ENCODE measurements at regions not wholly inside any gene's neighbourhood (a gene's known extent, or its start where the extent isn't known, plus 50 kb on each side); places are given as distances from the start of the nearest gene placed in this dataset.

- no peaks in the 10 kb centered on the region for H3K9me3 ChIP-seq (ENCODE audit: insufficient read depth in 2 of 2, low read depth in 1 of 2, low read length in 1 of 2)
- no peaks in the 10 kb centered on the region for H3K23me2 ChIP-seq (ENCODE audit: low read depth, low read length)
- H2BK20ac ChIP-seq (ENCODE audit: low read length), result no peak overlapping the region
- no peak overlapping the region for H2AFZ ChIP-seq (ENCODE audit: low read length)
- H3K79me1 ChIP-seq (ENCODE audit: low read depth, low read length), result no peaks in the 10 kb centered on the region
- H4K91ac ChIP-seq (replicated peaks; ENCODE audit: insufficient read length, low read length), result no peak overlapping the region
- H4K20me1 ChIP-seq (replicated peaks in 1 of 2; ENCODE audit: control insufficient read depth in 1 of 2, insufficient read depth in 2 of 2, low read length in 2 of 2), result no peaks in the 10 kb centered on the region
- H4K8ac ChIP-seq (ENCODE audit: extremely low read depth, insufficient read depth, low read length), result no peak overlapping the region
- H3K14ac ChIP-seq (ENCODE audit: insufficient read length), result no peak overlapping the region
- no peaks in the 10 kb centered on the region for H3K79me2 ChIP-seq (ENCODE audit: control insufficient read depth in 1 of 2, insufficient read depth in 2 of 2, low read length in 2 of 2)
- DNase-seq (ENCODE audit: low read depth in 1 of 2, low spot score in 2 of 2), result no peak
- H2BK120ac ChIP-seq (replicated peaks; ENCODE audit: low read depth, low read length), result no peak overlapping the region
- ChIA-PET CTCF (ENCODE audit: partially characterized antibody) (interaction anchor here (1.2 to 2.1 kb wide), 2 partner anchors 15 to 218 kb away, joined by 3 to 7 read pairs; no protein-coding TSS in a partner anchor), POLR2A (ENCODE audit: partially characterized antibody) (no interaction called here)
- no peak overlapping the region for H2BK5ac ChIP-seq (ENCODE audit: low read depth, low read length)
- H4K5ac ChIP-seq (ENCODE audit: insufficient read length, low read depth, low read length), result no peak overlapping the region
- H2BK15ac ChIP-seq (ENCODE audit: low read length), result no peak overlapping the region
- WGBS, 2 experiments (ENCODE audit: extremely low coverage in 1 of 2, insufficient coverage in 1 of 2, insufficient read length in 1 of 2, insufficient replicate concordance in 2 of 2, low coverage in 1 of 2, low lambda C conversion rate in 2 of 2, missing lambda C conversion rate in 1 of 2), result 86% methylated on average over 5 of the region's 5 CpGs; no CpG with 5 or more reads in 1 of the 2 experiments
- H3K27ac ChIP-seq (ENCODE audit: low read depth, low read length), result no peak overlapping the region
- H3K23ac ChIP-seq (ENCODE audit: insufficient read length), result no peak overlapping the region
- H2AK5ac ChIP-seq (ENCODE audit: low read depth, low read length), result no peak overlapping the region
- peak overlapping the region; percentile 27 for H3K56ac ChIP-seq (replicated peaks; ENCODE audit: insufficient read length, low read depth, low read length)
- no peaks in the 10 kb centered on the region for H3K27me3 ChIP-seq (replicated peaks in 1 of 4; ENCODE audit: control insufficient read depth in 3 of 4, extremely low read depth in 1 of 4, insufficient read depth in 3 of 4, low read length in 3 of 4)
- H2BK12ac ChIP-seq (ENCODE audit: low read depth, low read length), result no peak overlapping the region
- no peak for FAIRE-seq
- H3K9ac ChIP-seq (replicated peaks in 1 of 4; ENCODE audit: extremely low read depth in 1 of 4, low read depth in 3 of 4, low read length in 3 of 4), result no peak overlapping the region
- H3K4me2 ChIP-seq (ENCODE audit: insufficient read depth in 1 of 2, low read depth in 2 of 2, low read length in 2 of 2), result no peak overlapping the region
- no peaks in the 10 kb centered on the region for H3K4me1 ChIP-seq (replicated peaks in 1 of 4; ENCODE audit: control insufficient read depth in 3 of 4, insufficient read depth in 4 of 4, low read length in 3 of 4)
- TF ChIP-seq USF2 (IDR thresholded peaks at IDR 0.05; ENCODE audit: low read length) (no peak), HDAC2 (IDR thresholded peaks at IDR 0.05; ENCODE audit: borderline replicate concordance in 1 of 2, low read depth in 2 of 2, low read length in 2 of 2) (no peak), POLR2AphosphoS5 (IDR thresholded peaks at IDR 0.05; ENCODE audit: low read depth, low read length) (no peak), ASH2L (IDR thresholded peaks at IDR 0.05; ENCODE audit: low read length) (no peak), POLR2A (IDR thresholded peaks at IDR 0.05; ENCODE audit: control extremely low read depth in 1 of 2, low read depth in 2 of 2, low read length in 2 of 2) (no peak), SIX5 (IDR thresholded peaks at IDR 0.05; ENCODE audit: low read depth, low read length) (no peak), MAFK (IDR thresholded peaks at IDR 0.05; ENCODE audit: low read depth, low read length) (no peak), CBX8 (IDR thresholded peaks at IDR 0.05; ENCODE audit: borderline replicate concordance, low read depth, low read length) (no peak), BRCA1 (IDR thresholded peaks at IDR 0.05; ENCODE audit: low read depth, low read length) (no peak)
- H3K18ac ChIP-seq (ENCODE audit: extremely low read depth, low read length), result no peak overlapping the region
- no peaks in the 10 kb centered on the region for H3K36me3 ChIP-seq (ENCODE audit: control insufficient read depth in 2 of 4, insufficient read depth in 4 of 4, low read length in 3 of 4)
- H3K4me3 ChIP-seq (ENCODE audit: extremely low read depth in 1 of 4, insufficient read depth in 2 of 4, low read depth in 3 of 4, low read length in 4 of 4), result no peak overlapping the region
- H3K4ac ChIP-seq (replicated peaks; ENCODE audit: insufficient read length, low read depth, low read length), result no peak overlapping the region
Measured at GRCh38 chr7:51647486-51647885, 330.9 kb upstream of the COBL start.

Data from H1 (cell line).